Hypothalamus (tissue), 51 donors: ENCODE measurements at regions not wholly inside any gene's neighbourhood (a gene's known extent, or its start where the extent isn't known, plus 50 kb on each side); places are given as distances from the start of the nearest gene placed in this dataset.

ENCODE experiments used
- DNase-seq, 51 donors: peaks; one replicate each; lab custom pipeline; 2025; lab: John Stamatoyannopoulos, UW

DNA sequence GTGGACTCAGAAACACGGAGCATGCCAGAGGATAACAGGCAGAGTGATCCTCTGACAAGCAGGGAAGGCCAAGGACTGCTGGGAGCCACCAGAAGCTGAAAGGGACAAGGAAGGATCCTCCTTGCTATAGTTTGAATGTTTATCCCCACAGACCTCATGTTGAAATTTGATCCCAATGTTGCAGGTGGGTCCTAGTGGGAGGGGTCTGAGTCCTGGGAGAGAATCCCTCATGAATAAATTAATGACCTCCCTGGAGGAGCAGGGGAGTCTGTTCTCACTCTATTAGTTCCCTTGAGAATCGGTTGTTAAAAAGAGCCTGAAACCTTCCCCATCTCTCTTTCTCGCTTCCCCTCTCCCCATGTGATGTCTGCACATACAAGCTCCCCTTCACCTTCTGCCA lies 124.4 kb downstream of the FBXO15 start:
- DNase-seq = no peak

DNA sequence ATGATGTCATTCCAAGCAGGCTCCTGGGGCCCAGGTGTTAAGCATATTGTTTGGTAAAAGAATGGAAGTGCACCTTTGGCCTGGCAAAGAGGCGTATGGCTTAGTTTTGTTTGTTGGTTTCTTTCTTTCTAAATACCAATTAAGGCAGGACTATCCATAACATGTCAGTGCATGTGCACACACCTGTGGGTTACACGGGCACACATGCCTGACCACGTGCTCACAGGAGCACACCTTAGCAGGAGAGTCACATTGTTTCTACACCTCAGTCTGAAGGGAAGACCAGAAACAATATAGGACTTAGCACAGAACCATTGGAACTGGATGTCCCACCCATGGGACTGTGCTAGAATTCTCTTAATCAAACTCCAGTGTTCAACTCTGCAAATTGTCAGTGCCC lies 127.8 kb downstream of the FBXO15 start:
- no peak for DNase-seq

DNA sequence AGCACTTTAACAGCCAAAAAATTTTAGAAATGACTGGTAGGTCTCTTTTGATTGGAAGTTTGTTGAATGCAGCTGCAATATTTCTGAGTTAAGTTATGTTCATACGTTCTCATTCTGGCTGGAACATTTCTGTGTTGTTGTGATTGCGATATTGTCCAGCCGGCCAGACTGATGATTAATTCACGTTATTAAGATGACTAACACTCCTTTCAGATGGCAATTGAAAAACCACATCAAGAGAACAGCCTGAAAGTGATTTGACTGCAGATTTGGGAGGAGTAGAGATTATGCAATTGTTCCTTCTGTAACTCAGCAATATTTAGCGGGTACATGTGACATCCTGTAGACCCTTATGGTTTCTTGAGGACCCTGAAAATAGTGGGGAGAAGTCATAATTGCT lies 133.7 kb downstream of the FBXO15 start:
- DNase-seq = no peak

DNA sequence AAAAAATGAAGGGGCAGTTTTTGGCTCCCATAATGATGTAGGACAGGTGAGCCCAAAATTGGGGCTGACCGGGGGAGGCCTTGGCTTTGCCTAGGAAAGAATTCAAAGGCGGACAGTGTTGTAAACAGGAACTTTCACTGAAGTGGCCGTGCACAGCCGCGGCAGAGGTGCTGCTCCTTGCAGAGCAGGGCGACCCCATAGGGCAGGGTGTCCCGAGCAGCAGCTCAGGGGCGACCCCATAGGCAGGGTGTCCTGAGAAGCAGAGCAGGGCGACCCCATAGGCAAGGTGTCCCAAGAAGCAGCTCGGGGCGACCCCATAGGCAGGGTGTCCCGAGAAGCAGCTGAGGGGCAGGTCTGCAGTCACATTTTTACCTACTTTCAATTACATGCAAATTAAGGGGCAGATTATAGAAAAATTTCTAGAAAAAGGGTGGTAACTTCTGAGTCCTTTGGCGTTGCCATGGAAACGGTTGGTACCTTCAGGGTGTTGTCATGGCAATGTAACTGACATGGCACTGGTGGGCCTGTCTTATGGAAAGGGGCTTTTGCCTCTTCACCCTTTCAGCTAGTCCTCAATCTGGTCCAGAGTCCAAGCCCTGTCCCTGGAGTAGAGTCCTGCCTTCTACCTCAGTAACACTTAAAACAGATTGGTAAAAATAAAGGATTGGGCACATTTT lies 134.5 kb downstream of the FBXO15 start:
- DNase-seq = peak in 4 of 51 donors; percentile 2 to 13 (median 2)

DNA sequence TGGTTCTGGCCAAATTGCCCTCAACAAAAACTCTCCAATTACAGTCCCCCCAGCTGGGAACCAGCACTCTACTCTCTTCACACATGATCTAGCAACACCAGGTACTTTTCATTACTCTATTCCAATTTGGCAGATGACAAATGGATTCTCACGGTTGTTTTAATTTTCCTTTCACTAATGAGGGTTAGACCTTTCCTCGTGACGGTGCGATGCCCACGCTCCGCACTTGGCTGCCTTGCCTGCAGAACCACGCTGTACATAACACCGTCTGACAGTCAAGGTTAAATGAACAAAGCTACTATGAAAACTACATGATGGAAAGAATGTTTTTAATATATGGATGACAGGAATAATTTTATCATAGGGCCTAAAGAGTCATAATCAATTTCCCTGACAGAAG lies 141.5 kb downstream of the FBXO15 start:
- DNase-seq = no peak

DNA sequence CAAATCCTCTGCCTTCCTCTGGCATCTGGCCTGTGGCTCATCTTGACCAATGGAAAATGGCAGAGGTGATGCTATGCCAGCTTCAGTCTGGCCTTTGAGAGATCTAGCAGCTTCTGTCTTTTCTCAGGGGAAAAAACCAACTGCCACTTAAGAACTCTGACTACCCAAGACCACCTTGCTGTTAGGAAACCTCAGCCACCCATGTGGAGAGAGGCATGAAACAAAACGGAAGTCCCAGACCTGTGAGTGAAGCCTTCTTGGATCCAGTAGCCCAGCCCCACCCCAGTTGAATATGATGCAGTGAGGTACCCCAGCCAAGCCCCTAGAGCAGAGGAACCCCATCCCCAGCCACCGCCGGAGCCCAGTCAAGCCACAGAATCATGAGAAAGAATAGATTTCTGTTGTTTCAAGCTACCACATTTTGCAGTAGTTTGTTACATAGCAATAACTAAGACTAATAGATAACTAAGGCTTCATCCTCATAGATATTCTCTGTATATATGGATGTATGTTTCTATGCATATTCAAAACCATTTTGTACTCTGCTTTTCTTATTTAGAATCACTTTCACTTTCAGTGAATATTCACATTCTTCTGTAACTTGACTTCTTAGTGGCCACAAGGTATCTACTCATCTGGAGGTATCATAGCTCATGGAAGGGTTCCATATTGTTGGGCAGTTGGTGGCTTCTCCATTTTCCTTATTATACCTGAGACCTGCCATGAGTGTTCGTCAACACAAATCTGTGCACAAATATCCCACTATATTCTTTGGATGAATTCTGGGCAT lies 142.1 kb downstream of the FBXO15 start:
- no peak for DNase-seq

DNA sequence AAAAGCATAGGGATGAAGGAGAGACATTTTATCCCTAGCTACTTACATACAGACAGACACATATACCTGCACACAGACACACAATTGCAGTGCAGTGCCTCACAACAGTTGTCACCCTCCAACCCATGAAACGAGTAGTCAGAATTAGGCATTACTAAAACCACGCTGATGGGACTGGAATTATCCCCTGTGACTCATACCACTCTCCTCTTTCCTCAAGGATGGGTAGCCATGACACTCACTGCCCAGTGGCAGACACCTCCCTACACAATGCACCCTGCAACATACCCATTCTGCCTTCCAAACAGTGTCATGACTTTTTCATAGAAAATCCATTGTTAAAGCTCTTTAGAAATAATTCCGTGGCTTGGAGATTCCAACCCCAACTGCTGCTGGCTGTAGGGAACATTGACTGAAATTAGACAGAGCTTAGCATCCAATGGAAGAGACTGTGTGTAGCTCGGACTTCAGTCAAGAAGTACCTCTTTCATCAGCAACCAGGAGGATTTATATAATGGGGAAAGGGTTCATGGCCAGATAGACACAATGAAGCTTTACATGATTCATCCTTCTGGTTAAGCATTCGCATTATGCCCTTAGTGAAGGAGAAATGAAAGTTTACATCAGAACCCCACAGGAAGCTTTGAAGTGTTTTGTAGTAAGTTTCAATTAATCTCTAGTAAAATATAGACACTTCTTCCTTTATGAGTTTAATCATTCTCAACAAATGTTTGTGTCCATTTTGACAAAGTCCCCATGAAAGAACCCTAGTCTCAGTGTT lies 155.2 kb downstream of the FBXO15 start:
- no peak for DNase-seq

DNA sequence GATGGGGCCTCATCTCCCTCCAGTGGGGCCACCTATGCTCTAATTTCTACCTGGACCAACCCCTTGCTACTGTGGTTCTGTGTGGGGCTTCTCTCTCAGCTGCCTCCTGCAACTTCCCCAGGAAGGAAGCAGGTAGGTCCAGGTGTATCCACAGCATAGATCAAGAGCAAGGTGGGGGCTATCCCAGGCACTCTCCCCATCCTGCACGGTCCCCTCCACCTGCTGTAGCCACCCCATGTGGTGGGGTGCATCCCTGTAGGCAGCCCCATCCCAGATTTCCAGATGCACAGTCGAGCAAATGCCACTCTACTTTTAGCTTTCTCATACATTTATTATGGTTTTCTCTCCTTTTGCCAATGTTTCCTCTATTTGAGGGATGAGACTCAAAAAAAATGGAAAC lies 156.1 kb downstream of the FBXO15 start:
- DNase-seq = no peak

DNA sequence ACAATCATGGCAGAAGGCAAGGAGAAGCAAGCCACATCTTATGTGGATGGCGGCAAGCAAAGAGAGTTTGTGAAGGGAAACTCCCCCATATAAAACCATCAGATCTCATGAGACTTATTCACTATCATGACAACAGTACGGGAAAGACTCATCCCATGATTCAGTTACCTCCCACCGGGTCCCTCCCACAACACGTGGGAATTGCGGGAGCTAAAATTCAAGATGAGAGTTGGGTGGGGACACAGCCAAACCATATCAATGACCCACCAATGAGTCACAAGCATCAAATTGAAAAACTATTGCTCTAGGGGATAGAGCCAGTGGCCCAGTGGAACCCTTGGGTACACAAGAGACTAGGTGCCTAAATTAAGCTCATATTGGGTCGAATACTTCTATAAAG lies 157.4 kb downstream of the FBXO15 start:
- DNase-seq = no peak

DNA sequence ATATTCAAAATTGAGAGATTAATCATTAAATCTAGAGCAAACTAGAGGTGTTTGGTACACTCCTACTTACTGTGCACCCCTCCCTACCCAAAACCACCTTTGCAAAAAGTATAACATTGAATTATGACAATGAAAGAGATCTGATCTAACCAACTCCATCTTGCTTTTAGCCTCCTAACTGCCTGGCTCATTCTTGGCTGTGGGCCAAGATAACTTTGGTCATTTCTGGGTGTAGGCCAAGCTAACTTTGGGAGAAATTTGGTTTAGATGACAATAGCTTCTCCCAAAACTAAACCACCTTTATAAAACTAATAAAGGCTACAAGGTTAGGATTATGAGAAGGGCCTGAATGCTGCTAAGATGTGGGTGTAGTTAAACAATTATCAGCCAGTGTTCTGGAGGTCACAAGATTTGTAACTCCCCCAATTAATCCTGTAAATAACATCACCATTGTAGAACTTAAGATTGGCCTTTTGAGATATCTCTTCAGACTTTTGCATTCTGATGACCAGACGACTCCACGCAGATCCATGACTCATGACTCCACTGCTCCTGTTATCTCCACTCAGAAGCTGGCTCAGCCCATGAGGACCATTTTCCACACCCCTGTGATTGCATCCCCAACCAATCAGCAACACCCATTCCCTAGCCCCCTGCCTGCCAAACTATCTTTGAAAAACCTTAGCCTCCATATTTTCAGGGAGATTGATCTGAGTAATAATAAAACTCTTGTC lies 160.2 kb downstream of the FBXO15 start:
- DNase-seq = no peak

DNA sequence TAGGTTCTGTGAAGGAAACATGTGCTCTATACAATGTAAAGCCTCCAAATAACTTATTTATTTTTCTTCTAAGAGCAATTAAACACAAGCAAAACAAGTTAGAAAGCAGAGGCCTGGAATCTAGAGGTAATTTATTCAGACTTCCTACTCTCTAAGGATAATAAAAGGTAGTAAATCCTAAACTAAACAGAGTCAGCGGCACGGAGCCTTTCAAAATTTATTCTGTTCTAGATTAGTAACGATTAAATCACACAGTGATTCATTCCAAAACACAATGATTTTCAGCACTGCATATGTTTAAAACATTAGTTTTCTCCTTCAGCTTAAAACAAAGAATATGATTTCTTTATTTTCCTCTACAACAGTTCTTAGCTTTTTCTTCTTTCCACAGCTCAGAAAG lies 160.9 kb downstream of the FBXO15 start:
- peak in 1 of 51 donors; percentile 5 for DNase-seq

DNA sequence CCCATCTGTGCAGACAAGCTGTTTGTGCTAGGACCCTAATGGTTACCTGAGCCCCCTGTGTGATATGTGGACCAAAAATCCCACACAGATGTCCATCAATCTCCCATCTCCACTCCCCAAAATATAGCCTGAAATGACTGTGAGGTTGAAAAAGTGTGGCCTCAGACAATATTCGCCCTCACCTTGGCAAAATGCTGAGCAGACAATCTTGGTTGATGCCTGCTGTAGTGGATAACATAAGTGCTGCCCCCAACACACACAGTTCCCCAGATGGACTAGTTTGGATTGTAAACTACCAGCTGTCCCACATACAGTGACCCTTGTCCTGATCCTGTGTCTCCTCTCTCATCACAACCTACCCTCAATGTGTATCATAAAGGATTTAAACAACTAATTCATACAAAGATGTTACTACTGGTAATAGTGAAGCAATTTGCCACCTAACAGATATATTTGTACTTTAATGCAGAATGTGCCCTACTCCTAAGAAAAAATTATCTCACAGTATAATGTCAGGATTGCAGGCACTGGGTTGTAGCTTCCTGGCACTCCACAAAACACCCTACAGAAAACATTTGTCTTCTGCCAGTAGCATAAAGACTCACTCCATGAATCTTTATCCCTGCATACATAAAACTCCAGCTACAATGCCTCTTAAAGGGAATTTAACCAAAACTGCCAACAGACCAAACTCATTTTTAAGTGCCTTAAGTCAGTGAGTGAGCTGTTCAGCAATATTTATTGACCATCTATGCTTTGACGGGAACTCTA lies 161.6 kb downstream of the FBXO15 start:
- DNase-seq = no peak

DNA sequence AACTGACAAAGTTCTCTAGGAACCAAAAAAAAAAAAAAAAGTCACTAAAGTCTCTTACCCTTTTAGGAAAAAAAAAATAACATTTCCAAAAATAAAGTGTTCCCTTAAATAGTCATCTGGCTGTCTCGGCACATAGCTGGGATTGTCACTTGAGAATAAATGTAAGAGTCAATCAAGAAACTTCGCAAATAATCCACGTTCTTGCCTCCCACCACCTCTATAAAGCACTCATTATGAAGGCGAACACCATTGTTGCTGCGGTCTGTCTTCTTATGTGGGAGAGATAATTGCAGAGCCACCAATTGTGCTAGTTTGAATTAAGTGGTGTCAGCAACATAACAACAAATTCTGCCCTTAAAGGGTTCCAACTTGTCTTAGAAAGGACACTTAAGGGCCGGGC lies 163.7 kb downstream of the FBXO15 start:
- no peak for DNase-seq

DNA sequence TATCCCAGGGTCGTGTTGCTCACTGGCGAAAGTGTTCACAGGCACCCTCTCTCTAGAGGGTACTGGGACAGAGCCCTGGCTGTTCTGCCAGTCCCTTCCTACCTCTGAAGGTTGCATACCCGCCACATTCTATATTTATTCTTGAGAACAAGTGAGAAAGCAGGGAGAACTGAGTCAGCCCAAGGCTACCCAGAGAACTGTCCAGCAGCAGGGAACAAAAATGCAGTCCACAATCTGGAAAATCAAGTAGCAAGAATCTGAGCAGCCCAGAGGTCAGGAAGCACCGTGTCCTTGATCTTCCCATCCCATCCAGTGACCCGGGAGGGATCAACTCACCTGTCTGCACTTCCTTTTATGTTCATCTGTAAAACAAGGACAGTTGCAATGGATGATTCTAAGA lies 164.1 kb downstream of the FBXO15 start:
- no peak for DNase-seq

DNA sequence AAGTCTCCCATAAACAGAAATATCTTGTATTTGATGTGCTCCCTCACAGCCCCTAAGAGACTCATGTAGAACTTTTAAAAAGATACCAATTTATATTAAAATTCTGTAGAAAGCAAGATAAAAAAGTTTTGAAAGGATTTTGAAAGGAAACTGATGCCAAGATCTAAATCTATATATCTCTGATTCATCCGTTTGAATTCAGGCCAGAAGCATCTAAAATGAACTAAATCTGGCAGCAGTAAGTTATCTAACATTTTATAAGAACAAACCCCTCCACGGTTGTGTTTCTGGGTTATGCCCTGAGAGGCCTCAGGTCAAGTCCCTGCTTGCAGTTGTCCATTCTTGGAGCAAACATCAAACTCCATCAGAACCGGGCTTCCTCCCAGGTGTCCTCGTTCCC lies 165.8 kb downstream of the FBXO15 start:
- no peak for DNase-seq

DNA sequence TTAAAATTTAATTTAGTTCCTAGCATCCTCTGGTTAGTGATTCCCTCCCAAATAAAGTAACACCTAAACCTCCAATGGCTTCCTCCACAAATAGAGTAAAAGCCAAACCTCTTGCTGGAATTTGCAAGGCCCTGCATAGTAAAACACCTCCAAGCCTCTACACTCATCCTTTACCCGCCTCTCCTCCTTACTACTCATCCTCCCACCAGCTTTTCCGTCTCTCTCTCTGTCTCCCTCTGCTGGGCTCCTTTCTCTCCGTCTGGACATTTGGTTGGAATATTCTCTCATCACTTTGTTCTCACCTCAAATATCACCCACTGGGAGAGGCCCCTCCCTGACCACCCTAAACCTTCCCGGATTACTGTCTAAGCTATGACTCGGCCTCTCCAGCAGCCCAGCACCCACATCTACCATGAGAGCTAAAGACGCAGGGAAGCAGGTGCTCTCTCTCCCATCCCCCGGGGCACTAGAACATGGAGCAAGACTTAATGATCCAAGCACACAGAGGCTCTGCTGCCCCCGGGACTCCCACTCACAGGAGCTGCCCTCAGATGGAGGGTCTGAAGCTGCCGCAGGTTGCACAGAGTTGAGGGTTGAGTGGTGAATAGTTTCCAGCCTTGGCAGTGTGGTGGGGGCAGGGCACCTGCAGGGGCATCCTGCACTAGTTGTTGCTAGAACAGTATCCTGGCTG lies 167.2 kb downstream of the FBXO15 start:
- peak in 1 of 51 donors; percentile 23 for DNase-seq

DNA sequence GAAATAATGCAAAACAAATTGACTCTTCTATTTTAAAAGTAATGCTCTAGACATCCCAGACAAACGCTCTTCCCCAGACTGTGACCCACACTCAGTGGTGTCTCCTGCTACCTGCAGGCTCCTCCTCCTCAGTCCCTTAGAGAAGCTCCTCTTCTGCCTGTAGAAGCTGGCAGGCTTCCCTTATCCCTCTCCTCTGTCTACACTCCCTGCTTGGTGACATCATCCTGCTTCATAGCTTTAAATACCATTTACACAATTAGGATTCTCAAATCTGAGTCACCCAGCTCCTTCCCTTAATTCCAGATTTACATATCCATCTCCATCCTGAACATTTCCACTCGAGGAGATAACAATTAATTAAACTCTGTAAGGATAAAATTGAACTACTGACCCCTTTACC lies 167.9 kb downstream of the FBXO15 start:
- peak in 2 of 51 donors; percentile 4 to 18 for DNase-seq

DNA sequence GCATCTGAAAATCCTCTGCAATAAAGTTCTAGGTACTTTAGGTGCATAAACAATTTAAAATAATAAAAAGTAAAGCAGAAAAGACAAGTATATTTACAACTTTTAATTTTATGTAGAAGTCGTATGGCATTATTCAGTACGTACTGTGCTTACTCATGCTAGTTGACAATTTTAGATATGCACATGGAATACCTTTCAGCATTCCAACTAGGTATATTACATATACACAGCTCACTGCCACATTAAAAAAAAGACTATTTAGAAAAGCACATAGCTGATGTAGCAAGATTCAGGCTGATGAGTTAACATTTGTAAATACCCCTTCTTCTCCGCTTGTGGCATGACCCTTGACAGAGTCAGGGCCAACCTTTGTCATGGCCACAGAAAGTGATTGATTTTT lies 171.2 kb downstream of the FBXO15 start:
- DNase-seq = no peak

DNA sequence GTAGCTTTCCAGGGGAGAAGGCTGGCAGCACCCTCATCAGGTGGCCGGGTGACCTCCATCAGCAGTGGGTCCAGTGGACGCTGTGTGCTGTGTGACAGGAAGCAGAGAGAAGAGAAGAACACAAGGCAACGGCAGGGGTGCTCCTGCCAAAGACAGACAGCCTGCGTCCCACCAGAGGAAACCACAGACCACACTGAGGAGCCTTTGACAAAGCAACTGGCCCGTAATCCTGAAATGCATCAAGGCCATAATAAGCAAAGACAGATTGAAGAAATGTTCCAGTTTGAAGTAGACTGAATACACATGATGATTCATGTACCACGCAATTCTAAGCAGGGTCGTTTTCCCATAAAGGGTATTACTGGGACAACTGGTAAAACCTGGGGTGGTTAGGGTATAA lies 172.4 kb downstream of the FBXO15 start:
- no peak for DNase-seq

DNA sequence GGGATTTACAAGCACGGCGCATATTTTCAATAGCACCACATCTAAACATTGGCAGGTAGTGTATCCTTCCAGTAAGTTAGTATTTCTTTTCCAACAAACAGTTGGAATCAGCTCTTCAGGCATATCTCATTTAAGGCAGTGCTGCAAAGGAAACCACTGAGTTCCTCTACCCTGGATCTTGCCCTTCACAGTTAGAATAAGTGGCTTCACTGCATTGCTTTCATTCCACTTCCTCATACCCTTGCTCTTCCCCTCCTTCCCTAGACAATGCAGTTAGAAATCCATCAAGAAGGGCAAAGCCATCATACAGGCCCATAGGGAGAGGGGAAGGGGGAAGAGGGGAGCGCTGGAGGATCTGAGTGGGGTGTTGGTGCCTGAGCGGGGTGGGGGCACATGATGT lies 173.7 kb downstream of the FBXO15 start:
- DNase-seq = no peak
